ENCODE measurements at regions not wholly inside any gene's neighbourhood (a gene's known extent, or its start where the extent isn't known, plus 50 kb on each side); places are given as distances from the start of the nearest gene placed in this dataset.
"Not testable (repeated sequence)": the region's sequence is repeated elsewhere in the genome, so short reads cannot be mapped to it uniquely, and the experiment has no call there.

DNA sequence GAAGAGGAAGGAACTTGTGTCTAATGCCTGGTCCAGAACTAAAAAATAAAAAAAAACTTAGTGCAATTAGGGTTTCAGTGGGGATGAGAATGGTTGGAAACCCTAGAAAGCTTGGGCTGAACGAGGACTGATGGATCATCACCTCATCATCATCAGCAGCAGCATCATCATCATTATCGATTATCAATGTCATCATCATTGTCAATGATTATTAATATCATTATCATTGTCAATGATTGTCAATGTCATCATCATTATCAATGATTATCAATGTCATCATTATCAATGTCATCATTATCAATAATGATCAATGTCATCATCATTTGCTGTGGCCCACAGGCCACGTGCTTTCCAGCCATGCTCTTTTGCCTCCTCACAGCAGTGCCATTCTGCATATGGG lies 952.0 kb upstream of the ZNF722 start:
- no peak overlapping the region for H3K4me3 ChIP-seq (ENCODE audit: low read length)
- no peak overlapping the region for H3K27ac ChIP-seq (ENCODE audit: low read depth, low read length)
- no peaks in the 10 kb centered on the region for H3K4me1 ChIP-seq (ENCODE audit: insufficient read depth, low read length)
- H3K36me3 ChIP-seq (ENCODE audit: insufficient read depth, low read length) = no peaks in the 10 kb centered on the region
- 91% methylated on average over 3 of the region's 3 CpGs for WGBS
- H3K9me3 ChIP-seq (ENCODE audit: insufficient read depth, low read depth, low read length) = peaks cover 91% of the 10 kb centered on the region
- H3K27me3 ChIP-seq (ENCODE audit: insufficient read depth, low read length) = no peaks in the 10 kb centered on the region
- H3K9ac ChIP-seq (ENCODE audit: low read depth, low read length) = no peak overlapping the region

- H3K36me3 ChIP-seq (ENCODE audit: insufficient read depth, low read length) = no peaks in the 10 kb centered on the region
- H3K9me3 ChIP-seq (ENCODE audit: insufficient read depth, low read depth, low read length) = peaks cover 91% of the 10 kb centered on the region
- no peaks in the 10 kb centered on the region for H3K4me1 ChIP-seq (ENCODE audit: insufficient read depth, low read length)
- H3K27ac ChIP-seq (ENCODE audit: low read depth, low read length) = no peak overlapping the region
- 86% methylated on average over 4 of the region's 4 CpGs for WGBS
- H3K4me3 ChIP-seq (ENCODE audit: low read length) = no peak overlapping the region
- no peak overlapping the region for H3K9ac ChIP-seq (ENCODE audit: low read depth, low read length)
- H3K27me3 ChIP-seq (ENCODE audit: insufficient read depth, low read length) = no peaks in the 10 kb centered on the region
Measured at GRCh38 chr7:63047061-63047460, 951.6 kb upstream of the ZNF722 start.

DNA sequence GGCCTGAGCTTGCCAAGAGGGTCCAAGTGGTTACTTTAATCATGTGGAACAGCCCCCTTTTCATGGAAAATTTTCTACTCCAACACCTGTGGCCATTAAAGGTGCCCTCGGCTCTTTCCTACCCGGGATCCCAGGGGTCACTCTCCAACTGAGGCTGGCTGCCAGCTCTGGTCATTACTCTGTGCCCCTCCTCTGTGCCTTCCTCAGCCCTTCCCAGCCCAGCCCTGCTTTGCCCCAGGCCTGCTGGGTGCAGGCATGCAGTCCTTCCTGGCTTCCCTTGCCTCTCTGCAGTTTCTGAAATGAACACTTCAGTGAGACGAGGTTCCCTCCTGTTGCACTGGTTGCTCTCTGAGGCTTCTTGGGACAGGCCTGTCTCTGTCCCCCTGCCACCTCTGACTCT lies 951.1 kb upstream of the ZNF722 start:
- Histone ChIP-seq H3K36me3 (ENCODE audit: insufficient read depth, low read length) (no peaks in the 10 kb centered on the region), H3K27me3 (ENCODE audit: insufficient read depth, low read length) (no peaks in the 10 kb centered on the region), H3K4me3 (ENCODE audit: low read length) (no peak overlapping the region), H3K9ac (ENCODE audit: low read depth, low read length) (no peak overlapping the region), H3K9me3 (ENCODE audit: insufficient read depth, low read depth, low read length) (peaks cover 89% of the 10 kb centered on the region), H3K27ac (ENCODE audit: low read depth, low read length) (no peak overlapping the region), H3K4me1 (ENCODE audit: insufficient read depth, low read length) (no peaks in the 10 kb centered on the region)
- 84% methylated on average over 3 of the region's 3 CpGs for WGBS

- Histone ChIP-seq H3K27ac (ENCODE audit: low read depth, low read length) (no peak overlapping the region), H3K4me1 (ENCODE audit: insufficient read depth, low read length) (no peaks in the 10 kb centered on the region), H3K9me3 (ENCODE audit: insufficient read depth, low read depth, low read length) (peaks cover 78% of the 10 kb centered on the region), H3K36me3 (ENCODE audit: insufficient read depth, low read length) (no peaks in the 10 kb centered on the region), H3K27me3 (ENCODE audit: insufficient read depth, low read length) (no peaks in the 10 kb centered on the region), H3K4me3 (ENCODE audit: low read length) (no peak overlapping the region), H3K9ac (ENCODE audit: low read depth, low read length) (no peak overlapping the region)
- WGBS = 94% methylated on average over 45 of the region's 45 CpGs
Measured at GRCh38 chr7:63054191-63054661, 944.4 kb upstream of the ZNF722 start.

DNA sequence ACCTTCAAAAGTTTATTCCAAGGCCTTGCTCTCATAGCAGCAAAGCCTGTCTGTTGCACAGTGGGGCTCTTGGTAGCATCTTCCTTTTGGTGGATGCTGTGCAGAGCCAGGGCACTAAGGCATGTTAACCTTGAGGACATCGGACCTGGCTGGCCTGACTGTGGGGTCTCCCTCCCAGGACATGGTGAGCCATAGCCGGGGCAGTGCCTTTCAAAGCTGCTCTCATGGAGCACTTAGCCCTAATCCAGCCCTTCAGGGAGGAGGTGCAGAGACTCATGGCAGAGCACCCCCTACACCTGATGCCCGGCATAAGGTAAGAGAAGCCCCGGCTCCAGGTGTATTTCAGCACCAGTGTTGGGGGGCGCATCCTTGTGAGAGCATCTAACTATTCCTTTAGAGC lies 941.4 kb upstream of the ZNF722 start:
- no peaks in the 10 kb centered on the region for H3K4me1 ChIP-seq (ENCODE audit: insufficient read depth, low read length)
- no peaks in the 10 kb centered on the region for H3K27me3 ChIP-seq (ENCODE audit: insufficient read depth, low read length)
- peaks cover 62% of the 10 kb centered on the region for H3K9me3 ChIP-seq (ENCODE audit: insufficient read depth, low read depth, low read length)
- no peaks in the 10 kb centered on the region for H3K36me3 ChIP-seq (ENCODE audit: insufficient read depth, low read length)
- no peak overlapping the region for H3K9ac ChIP-seq (ENCODE audit: low read depth, low read length)
- no peak overlapping the region for H3K4me3 ChIP-seq (ENCODE audit: low read length)
- H3K27ac ChIP-seq (ENCODE audit: low read depth, low read length) = no peak overlapping the region
- WGBS = 92% methylated on average over 5 of the region's 5 CpGs

- H3K36me3 ChIP-seq (ENCODE audit: insufficient read depth, low read length) = not testable (repeated sequence)
- peaks cover 47% of the 10 kb centered on the region for H3K9me3 ChIP-seq (ENCODE audit: insufficient read depth, low read depth, low read length)
- WGBS = 97% methylated on average over 5 of the region's 9 CpGs
Measured at GRCh38 chr7:63060701-63061100, 937.9 kb upstream of the ZNF722 start.

DNA sequence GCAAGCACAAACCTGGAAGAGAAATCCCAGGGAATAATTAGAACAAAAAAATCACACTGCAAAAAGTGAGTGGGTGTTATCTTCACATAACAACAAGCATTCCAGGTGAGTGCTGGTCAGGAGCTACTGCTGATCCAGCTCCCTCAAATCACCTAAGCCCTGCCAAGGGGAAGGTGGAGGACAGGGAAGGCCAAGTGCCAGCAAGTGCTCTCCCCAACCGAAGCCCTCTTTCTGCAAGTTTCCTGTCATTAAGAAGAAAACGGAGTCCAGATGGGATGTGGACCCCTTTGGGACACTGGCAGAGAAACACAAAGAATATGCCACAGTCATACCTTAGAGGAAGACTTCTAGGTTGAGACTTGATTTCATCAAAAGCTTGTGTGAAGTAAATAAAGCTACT lies 933.0 kb upstream of the ZNF722 start:
- no peaks in the 10 kb centered on the region for H3K27me3 ChIP-seq (ENCODE audit: insufficient read depth, low read length)
- no peak overlapping the region for H3K9ac ChIP-seq (ENCODE audit: low read depth, low read length)
- H3K27ac ChIP-seq (ENCODE audit: low read depth, low read length) = no peak overlapping the region
- peaks cover 53% of the 10 kb centered on the region for H3K9me3 ChIP-seq (ENCODE audit: insufficient read depth, low read depth, low read length)
- no peak overlapping the region for H3K4me3 ChIP-seq (ENCODE audit: low read length)
- H3K4me1 ChIP-seq (ENCODE audit: insufficient read depth, low read length) = no peaks in the 10 kb centered on the region
- H3K36me3 ChIP-seq (ENCODE audit: insufficient read depth, low read length) = no peaks in the 10 kb centered on the region
- 60% methylated on average over 2 of the region's 2 CpGs for WGBS

More at GRCh38 chr7:63060701-63061100, 937.9 kb upstream of the ZNF722 start:
- not testable (repeated sequence) for H3K9ac ChIP-seq (ENCODE audit: low read depth, low read length); H3K27me3 ChIP-seq (ENCODE audit: insufficient read depth, low read length); H3K4me3 ChIP-seq (ENCODE audit: low read length); H3K4me1 ChIP-seq (ENCODE audit: insufficient read depth, low read length); H3K27ac ChIP-seq (ENCODE audit: low read depth, low read length)

DNA sequence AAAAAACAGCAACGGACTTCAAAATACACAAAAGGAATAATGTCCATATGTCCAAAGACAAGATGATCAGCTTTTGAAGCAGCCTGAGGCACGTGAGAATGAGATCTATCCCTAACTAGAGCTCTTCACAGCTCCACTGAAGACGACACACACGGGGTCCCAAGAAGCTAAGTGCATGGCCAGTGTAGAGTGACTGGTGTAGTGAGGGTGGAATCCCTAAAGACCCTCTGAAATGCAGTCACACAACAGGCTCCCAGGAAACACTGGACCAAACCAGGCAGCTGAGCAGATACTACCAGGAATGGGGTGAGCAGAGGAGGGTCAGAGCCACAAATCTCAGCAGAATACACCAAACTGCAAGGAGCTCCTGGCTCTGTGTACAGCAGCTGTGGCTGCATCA lies 932.4 kb upstream of the ZNF722 start:
- not testable (repeated sequence) for H3K4me3 ChIP-seq (ENCODE audit: low read length); H3K4me1 ChIP-seq (ENCODE audit: insufficient read depth, low read length); H3K36me3 ChIP-seq (ENCODE audit: insufficient read depth, low read length); H3K27ac ChIP-seq (ENCODE audit: low read depth, low read length); H3K9ac ChIP-seq (ENCODE audit: low read depth, low read length); H3K27me3 ChIP-seq (ENCODE audit: insufficient read depth, low read length)
- peaks cover 59% of the 10 kb centered on the region for H3K9me3 ChIP-seq (ENCODE audit: insufficient read depth, low read depth, low read length)
- WGBS = 49% methylated on average over 2 of the region's 4 CpGs

GRCh38 chr7:63067897-63068585 lies 930.6 kb upstream of the ZNF722 start:
- 93% methylated on average over 42 of the region's 42 CpGs for WGBS
- no peaks in the 10 kb centered on the region for H3K36me3 ChIP-seq (ENCODE audit: insufficient read depth, low read length)
- no peaks in the 10 kb centered on the region for H3K4me1 ChIP-seq (ENCODE audit: insufficient read depth, low read length)
- no peak overlapping the region for H3K9ac ChIP-seq (ENCODE audit: low read depth, low read length)
- no peaks in the 10 kb centered on the region for H3K27me3 ChIP-seq (ENCODE audit: insufficient read depth, low read length)
- H3K27ac ChIP-seq (ENCODE audit: low read depth, low read length) = no peak overlapping the region
- no peak overlapping the region for H3K4me3 ChIP-seq (ENCODE audit: low read length)
- peaks cover 76% of the 10 kb centered on the region for H3K9me3 ChIP-seq (ENCODE audit: insufficient read depth, low read depth, low read length)

DNA sequence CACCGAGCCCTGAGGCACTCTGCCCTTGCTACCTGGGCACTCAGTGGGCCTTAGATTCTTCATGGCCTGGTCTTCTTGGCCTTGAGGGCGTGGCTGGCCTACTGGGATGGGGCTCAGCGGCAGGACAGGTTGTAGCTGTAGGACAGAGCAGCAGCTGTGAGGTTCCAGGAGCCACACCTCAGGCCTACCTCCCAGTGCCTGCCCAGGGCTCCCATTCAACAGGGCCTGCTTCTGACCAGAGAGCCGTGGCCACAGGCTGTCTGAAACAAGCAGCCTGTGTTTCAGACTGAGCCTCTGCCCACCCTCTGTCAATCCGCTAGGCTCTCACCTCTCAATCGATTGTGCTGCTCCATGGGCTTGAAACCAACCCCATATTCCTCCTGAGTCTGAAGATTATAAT lies 928.0 kb upstream of the ZNF722 start:
- H3K27ac ChIP-seq (ENCODE audit: low read depth, low read length) = no peak overlapping the region
- H3K9ac ChIP-seq (ENCODE audit: low read depth, low read length) = no peak overlapping the region
- H3K27me3 ChIP-seq (ENCODE audit: insufficient read depth, low read length) = no peaks in the 10 kb centered on the region
- 69% methylated on average over 6 of the region's 6 CpGs for WGBS
- peaks cover 83% of the 10 kb centered on the region for H3K9me3 ChIP-seq (ENCODE audit: insufficient read depth, low read depth, low read length)
- H3K36me3 ChIP-seq (ENCODE audit: insufficient read depth, low read length) = no peaks in the 10 kb centered on the region
- no peaks in the 10 kb centered on the region for H3K4me1 ChIP-seq (ENCODE audit: insufficient read depth, low read length)
- H3K4me3 ChIP-seq (ENCODE audit: low read length) = no peak overlapping the region

- Histone ChIP-seq H3K9me3 (ENCODE audit: insufficient read depth, low read depth, low read length) (peaks cover 83% of the 10 kb centered on the region), H3K27ac (ENCODE audit: low read depth, low read length) (no peak overlapping the region)
- no CpG with 5 or more reads among the region's 1 CpG for WGBS
Measured at GRCh38 chr7:63071396-63071795, 927.3 kb upstream of the ZNF722 start.

GRCh38 chr7:63071920-63072319 lies 926.7 kb upstream of the ZNF722 start:
- no peaks in the 10 kb centered on the region for H3K36me3 ChIP-seq (ENCODE audit: insufficient read depth, low read length)
- no peak overlapping the region for H3K27ac ChIP-seq (ENCODE audit: low read depth, low read length)
- no peaks in the 10 kb centered on the region for H3K27me3 ChIP-seq (ENCODE audit: insufficient read depth, low read length)
- no peak overlapping the region for H3K9ac ChIP-seq (ENCODE audit: low read depth, low read length)
- 63% methylated on average over 3 of the region's 5 CpGs for WGBS
- no peaks in the 10 kb centered on the region for H3K4me1 ChIP-seq (ENCODE audit: insufficient read depth, low read length)
- H3K9me3 ChIP-seq (ENCODE audit: insufficient read depth, low read depth, low read length) = peaks cover 82% of the 10 kb centered on the region
- H3K4me3 ChIP-seq (ENCODE audit: low read length) = no peak overlapping the region

More at GRCh38 chr7:63071396-63071795, 927.3 kb upstream of the ZNF722 start:
- no peaks in the 10 kb centered on the region for H3K27me3 ChIP-seq (ENCODE audit: insufficient read depth, low read length)
- no peak overlapping the region for H3K9ac ChIP-seq (ENCODE audit: low read depth, low read length)
- H3K36me3 ChIP-seq (ENCODE audit: insufficient read depth, low read length) = no peaks in the 10 kb centered on the region
- no peaks in the 10 kb centered on the region for H3K4me1 ChIP-seq (ENCODE audit: insufficient read depth, low read length)
- H3K4me3 ChIP-seq (ENCODE audit: low read length) = no peak overlapping the region

Measured in HUES64 (cell line).